NOMO-1 (cell line): ENCODE measurements at regions not wholly inside any gene's neighbourhood (a gene's known extent, or its start where the extent isn't known, plus 50 kb on each side); places are given as distances from the start of the nearest gene placed in this dataset.

ENCODE experiments used
- DNase-seq, 2 experiments: peaks; one replicate each; lab custom pipeline; 2025; ENCODE audit not compliant: unreplicated experiment in 2 of 2; lab: John Stamatoyannopoulos, UW

DNA sequence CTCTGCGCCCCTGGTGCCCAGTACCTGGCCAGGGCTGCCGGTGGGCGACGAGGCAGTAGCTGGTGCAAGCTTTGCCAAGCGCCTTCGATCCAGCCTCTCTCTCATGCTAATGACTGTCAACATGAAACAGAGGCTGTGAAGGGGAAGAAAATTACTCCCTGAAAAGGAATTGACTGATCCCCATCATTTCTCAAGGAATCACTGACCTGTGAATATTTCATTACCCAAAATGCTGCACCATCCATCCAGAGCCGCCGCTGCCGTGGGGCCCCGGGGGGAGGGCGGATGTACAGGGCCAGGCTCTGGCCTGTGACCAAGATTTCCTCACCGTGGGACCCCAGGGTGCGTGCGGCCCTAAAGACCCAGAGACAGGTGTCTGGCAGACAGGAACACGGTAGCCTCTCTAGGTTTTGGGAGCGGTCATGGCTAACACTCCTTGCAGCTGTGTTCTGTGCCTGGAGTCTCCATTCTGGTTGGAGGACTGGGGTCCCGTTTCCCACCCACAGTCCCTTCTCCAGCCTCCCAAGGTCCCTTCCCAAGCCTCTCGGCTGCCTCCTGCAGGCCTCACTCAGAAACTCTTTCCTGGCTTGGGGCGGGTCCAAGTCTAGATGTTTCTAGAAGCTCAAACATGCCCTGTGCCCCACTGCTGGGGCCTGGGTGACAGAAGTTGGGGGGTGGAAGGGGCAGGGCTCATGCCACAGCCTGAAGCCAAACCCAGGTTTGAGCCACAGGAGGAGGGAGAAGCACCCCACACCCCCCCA, 73.3 kb downstream of the ENGASE start:
- no peak for DNase-seq

DNA sequence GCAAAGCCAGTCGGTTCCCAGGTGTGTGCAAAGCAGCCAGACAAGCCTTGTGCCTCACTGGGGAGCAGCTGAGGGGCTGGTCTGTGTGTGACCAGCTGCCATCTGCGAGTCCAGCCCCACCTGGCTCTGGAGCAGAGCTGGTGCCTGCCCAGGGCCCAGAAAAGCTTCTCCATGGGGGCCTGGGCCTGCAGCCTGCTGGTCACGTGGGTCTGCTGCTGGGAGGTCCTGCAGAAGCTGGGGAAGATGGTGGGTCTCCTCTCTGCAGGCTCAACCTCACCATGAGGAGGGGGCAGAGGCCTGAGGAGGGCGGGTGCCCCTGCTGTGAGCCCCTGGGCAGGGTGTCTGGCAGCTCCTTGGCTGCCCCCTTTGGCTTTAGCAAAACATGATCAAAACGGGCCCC, 71.9 kb downstream of the ENGASE start:
- no peak for DNase-seq

DNA sequence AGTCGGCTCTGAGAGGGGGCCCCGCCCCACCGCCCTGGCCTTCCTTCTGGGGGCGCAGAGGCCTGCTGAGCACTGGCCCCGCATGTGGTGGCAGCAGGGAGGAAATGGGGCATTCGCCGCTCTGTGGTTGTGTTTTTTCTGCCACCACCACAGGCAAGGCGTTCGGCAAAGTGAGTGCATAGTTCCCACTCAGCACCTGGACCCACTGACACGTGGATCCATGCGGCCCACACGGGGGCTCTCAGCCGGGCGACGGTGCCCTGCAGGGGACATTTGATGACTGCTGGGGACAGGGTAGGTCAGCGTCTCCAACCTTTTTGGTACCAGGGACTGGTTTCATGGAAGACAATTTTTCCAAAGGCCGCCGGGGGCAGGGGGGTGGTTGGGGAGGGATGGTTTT, 70.9 kb downstream of the ENGASE start:
- DNase-seq, result no peak

DNA sequence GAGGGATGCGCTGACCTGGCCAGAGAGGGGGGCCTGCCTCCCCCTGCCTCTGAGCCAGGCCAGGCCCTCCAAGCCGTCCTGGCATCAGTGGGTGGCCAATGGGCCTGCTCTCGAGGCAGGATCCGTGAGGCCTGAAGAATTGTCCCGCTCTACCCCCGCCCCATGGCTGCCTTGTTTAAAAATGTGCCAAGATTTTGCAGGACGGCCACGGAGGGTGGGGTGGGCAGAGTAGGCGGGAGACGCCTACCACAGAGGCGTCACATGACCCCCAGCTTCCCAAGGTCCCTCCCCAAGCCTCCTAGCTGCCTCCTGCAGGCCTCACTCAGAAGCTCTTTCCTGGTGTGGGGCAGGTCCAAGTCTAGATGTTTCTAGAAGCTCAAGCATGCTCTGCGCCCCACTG, 69.5 kb downstream of the ENGASE start:
- DNase-seq, result no peak

DNA sequence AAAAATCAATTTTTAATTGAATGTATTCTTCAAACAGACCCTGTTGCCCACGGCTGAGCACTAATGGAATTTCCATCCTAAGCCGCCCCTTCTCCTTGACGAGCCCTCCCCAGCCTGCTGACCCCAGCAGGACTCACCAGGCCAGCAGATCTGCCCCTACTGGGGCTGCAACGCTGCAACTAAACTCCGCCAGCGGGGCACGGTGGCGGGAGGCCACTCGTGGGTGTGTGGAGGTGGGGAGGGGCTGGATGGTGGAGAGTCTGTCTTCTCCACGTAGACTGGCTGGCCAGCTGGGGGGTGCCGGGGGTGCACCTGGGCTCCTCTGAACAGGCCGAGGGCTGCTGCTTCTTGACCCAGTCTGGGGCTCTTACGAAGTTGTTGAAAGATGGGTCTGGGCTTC, 67.8 kb downstream of the ENGASE start:
- no peak for DNase-seq

DNA sequence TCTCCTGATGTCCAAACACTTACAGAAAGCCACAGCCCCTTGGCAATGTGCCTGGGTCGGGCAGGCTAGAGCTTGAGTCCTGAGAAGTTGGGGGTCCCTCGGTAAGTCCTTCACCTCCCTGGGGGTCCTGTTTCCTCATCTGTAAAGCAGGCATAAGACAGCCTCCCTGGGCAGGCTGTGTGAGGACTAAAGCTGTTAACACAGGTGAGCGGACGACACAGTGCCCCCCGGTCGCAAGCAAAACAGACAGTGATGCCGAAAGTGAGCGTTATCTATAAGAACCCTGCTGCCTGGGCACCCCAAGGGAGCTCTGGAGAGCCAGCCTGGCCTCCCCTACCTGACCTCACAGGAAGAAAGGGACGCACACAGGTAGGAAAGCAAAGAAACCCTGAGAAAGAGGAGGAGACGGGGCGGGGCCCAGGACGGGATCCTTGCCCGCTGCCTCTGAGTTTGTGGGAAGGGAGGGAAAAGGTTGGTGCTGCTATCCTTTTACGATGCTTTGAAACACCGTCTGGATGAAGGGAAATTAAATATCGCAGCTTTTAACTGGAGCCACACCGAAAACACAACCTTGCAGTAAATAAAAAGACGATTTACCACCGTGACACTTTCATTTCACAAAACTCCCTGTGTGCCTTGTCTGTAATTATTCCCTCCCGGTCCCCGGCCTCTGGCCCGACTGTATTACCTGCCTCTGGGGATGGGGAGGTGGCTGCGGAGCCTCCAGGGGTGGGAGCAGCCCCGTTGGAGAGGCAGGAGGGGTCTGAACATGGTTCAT, 67.1 kb downstream of the ENGASE start:
- no peak for DNase-seq

DNA sequence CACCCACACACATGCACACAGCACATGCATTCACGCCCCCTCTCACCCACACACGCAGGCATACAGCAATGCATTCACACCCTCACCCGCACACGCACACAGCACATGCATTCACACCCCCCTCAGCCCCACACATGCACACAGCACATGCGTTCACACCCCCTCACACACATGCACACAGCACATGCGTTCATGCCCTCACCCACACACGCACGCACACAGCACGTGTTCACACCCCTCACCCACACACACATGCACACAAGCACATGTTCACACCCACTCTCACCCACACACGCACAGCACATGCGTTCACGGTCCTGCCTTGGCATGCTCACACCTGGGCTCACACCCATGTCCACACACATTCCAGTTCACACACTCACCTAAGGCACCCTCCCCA, 64.2 kb downstream of the ENGASE start:
- no peak for DNase-seq

DNA sequence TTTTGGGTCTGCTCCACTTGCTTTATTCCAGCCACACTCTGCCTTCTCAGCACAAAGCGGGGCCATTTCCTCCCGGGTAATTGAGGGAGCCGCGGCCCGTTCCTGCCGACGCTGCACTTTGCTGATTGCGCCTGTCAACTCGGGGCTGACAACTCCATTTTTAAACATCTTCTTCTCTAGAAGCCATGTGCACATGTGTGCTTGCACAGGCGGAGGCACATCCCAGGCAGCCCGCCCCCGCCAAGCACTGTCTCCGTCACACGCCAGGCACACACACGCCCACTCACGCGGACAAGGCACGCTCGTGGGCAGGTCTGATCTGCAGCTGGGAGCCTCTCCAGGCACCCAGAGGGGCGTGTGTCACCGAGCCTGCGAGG, 63.2 kb downstream of the ENGASE start:
- DNase-seq, result no peak

DNA sequence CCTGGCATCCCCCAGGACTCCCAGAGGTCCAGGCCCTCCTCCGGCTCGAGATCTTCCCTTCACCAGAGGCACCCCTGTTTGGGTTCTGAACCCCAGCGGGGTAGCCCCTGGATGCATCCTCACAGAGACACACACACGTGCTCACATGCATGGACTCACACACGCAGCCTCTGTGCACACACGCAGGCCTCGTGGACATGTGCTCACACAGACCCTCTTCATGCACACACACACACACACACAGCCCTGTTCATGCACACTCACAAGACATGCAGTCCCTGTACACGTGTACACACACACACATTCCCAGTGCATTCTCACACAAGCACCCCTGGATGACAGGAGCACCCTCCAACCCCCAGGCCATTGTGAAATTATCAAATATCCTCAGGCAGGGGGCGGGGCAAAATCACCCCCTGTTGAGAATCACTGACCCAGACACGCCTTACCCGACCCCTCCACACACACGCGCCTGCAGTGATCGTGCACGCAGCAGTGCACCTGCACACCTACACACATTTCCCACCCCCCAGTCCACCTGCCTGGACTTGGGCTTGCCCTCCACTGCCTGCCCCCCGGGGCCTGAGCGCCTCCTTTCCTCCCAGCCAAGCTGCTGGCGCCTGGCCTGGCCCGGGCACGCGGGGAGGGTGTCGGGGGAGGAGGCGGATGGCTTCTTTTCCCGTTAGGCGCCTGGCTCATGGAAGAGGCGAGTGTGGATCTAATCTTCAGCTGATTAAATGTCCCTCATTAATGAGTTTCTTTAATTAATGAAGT, 62.6 kb downstream of the ENGASE start:
- DNase-seq, result no peak

DNA sequence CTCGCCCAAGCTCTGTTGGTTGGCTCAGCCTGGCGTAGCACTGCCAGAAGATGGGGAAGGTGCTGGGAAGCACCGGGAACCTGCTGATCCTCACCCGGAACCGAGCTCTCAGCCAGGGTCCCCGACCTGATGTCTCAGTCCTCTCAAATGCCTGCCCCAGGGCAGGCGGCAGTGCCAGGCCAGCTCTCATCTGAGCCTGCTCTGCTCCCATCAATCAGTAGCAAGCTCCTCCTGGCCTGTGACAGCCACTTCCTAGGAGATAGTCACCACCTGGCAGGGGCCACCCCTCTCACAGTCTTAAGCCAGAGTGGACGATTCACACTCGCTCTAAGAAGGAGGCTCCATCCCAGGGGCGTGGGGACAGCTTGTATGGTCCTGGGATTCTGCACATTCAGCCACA, 62.0 kb downstream of the ENGASE start:
- DNase-seq, result no peak
